ENCODE measurements at regions not wholly inside any gene's neighbourhood (a gene's known extent, or its start where the extent isn't known, plus 50 kb on each side); places are given as distances from the start of the nearest gene placed in this dataset.

- TF ChIP-seq, protein P1, sequence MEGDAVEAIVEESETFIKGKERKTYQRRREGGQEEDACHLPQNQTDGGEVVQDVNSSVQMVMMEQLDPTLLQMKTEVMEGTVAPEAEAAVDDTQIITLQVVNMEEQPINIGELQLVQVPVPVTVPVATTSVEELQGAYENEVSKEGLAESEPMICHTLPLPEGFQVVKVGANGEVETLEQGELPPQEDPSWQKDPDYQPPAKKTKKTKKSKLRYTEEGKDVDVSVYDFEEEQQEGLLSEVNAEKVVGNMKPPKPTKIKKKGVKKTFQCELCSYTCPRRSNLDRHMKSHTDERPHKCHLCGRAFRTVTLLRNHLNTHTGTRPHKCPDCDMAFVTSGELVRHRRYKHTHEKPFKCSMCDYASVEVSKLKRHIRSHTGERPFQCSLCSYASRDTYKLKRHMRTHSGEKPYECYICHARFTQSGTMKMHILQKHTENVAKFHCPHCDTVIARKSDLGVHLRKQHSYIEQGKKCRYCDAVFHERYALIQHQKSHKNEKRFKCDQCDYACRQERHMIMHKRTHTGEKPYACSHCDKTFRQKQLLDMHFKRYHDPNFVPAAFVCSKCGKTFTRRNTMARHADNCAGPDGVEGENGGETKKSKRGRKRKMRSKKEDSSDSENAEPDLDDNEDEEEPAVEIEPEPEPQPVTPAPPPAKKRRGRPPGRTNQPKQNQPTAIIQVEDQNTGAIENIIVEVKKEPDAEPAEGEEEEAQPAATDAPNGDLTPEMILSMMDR (IDR thresholded peaks at IDR 0.05; ENCODE audit: low read depth, low read length): no peak
- no peak for TF ChIP-seq POLR2A (IDR thresholded peaks at IDR 0.05; ENCODE audit: extremely low read depth, insufficient read length)
Measured at GRCh38 chr1:58934706-58935105, 150.9 kb upstream of the JUN start.

Measured in NB4 (cell line).